Calu3 (cell line): ENCODE measurements at regions not wholly inside any gene's neighbourhood (a gene's known extent, or its start where the extent isn't known, plus 50 kb on each side); places are given as distances from the start of the nearest gene placed in this dataset.

ENCODE experiments used
- BruUV-seq: library from RNA; stranded (reverse); fragments of 400-500 nt; replicated peaks from 2 replicates; lab custom pipeline; 2021; lab: Mats Ljungman, UMichigan
- CTCF ChIA-PET: fragments of 300-600 bp; sonication (Branson Sonifier 250); formaldehyde crosslinking; loops from one replicate; lab custom pipeline; 2022; ENCODE audit warnings: antibody characterized with exemption; lab: Charles Lee
- DNase-seq: peaks from one replicate; pipeline ENCODE4 v3.0.0; 2022
- H3K27ac Mint-ChIP-seq: one replicate; pipeline ENCODE4 v1.8.0; 2022; ENCODE audit warnings: mixed read lengths; ENCODE audit not compliant: unreplicated experiment
- H3K27me3 Mint-ChIP-seq: one replicate; pipeline ENCODE4 v1.8.0; 2022; ENCODE audit warnings: mixed read lengths; ENCODE audit not compliant: unreplicated experiment
- H3K36me3 Mint-ChIP-seq: one replicate; pipeline ENCODE4 v1.8.0; 2022; ENCODE audit warnings: mild to moderate bottlenecking, moderate library complexity, mixed read lengths; ENCODE audit not compliant: insufficient read depth, unreplicated experiment
- H3K4me1 Mint-ChIP-seq: one replicate; pipeline ENCODE4 v1.8.0; 2022; ENCODE audit warnings: mild to moderate bottlenecking, low read depth, mixed read lengths; ENCODE audit not compliant: unreplicated experiment
- H3K4me3 Mint-ChIP-seq: one replicate; pipeline ENCODE4 v1.8.0; 2022; ENCODE audit warnings: mild to moderate bottlenecking, low read depth, moderate library complexity, mixed read lengths; ENCODE audit not compliant: unreplicated experiment
- H3K9me3 Mint-ChIP-seq: one replicate; pipeline ENCODE4 v1.8.0; 2022; ENCODE audit warnings: low read depth, mixed read lengths; ENCODE audit not compliant: unreplicated experiment
- intact Hi-C: fragments of 100-400 bp; cut with micrococcal nuclease; formaldehyde crosslinking; loops from one replicate; pipeline ENCODE4 v1.10.0; 2022; ENCODE audit not compliant: unreplicated experiment
- TF ChIP-seq, protein P1 (sequence below): fragments of 200-600 bp; IDR thresholded peaks from one replicate; pipeline ENCODE4 v1.8.0; 2022; ENCODE audit warnings: antibody characterized with exemption; ENCODE audit not compliant: unreplicated experiment

DNA sequence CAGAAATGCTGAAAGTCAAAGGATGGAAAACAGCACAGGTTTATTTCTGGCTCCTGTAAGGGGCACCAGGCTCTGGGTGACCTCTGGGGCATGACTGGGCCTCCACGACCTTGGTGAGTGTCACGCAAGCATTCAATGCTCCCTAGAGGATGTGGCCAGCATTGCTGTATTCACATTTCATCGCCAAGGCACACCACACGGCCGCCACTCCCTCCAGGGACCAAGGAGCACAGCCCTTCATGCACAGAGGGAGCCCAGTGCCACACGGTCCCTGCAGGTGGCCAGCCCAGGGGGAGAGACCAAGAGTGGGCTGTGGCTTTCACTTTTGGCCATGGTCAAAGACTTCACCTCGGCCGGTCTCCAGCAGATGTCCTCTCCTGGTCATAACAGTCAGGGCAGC lies 137.4 kb upstream of the TNRC6C start:
- no peaks in the 10 kb centered on the region for H3K4me1 Mint-ChIP-seq
- CTCF ChIA-PET = no interaction called here
- H3K27me3 Mint-ChIP-seq = peaks cover 79% of the 10 kb centered on the region
- H3K27ac Mint-ChIP-seq = no peak overlapping the region
- no peak for DNase-seq
- no peaks in the 10 kb centered on the region for H3K36me3 Mint-ChIP-seq
- no peaks in the 10 kb centered on the region for H3K9me3 Mint-ChIP-seq
- no peak overlapping the region for H3K4me3 Mint-ChIP-seq
- intact Hi-C loops = no loop called here
- BruUV-seq = no TSS peak
- TF ChIP-seq, protein P1, sequence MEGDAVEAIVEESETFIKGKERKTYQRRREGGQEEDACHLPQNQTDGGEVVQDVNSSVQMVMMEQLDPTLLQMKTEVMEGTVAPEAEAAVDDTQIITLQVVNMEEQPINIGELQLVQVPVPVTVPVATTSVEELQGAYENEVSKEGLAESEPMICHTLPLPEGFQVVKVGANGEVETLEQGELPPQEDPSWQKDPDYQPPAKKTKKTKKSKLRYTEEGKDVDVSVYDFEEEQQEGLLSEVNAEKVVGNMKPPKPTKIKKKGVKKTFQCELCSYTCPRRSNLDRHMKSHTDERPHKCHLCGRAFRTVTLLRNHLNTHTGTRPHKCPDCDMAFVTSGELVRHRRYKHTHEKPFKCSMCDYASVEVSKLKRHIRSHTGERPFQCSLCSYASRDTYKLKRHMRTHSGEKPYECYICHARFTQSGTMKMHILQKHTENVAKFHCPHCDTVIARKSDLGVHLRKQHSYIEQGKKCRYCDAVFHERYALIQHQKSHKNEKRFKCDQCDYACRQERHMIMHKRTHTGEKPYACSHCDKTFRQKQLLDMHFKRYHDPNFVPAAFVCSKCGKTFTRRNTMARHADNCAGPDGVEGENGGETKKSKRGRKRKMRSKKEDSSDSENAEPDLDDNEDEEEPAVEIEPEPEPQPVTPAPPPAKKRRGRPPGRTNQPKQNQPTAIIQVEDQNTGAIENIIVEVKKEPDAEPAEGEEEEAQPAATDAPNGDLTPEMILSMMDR = no peak

DNA sequence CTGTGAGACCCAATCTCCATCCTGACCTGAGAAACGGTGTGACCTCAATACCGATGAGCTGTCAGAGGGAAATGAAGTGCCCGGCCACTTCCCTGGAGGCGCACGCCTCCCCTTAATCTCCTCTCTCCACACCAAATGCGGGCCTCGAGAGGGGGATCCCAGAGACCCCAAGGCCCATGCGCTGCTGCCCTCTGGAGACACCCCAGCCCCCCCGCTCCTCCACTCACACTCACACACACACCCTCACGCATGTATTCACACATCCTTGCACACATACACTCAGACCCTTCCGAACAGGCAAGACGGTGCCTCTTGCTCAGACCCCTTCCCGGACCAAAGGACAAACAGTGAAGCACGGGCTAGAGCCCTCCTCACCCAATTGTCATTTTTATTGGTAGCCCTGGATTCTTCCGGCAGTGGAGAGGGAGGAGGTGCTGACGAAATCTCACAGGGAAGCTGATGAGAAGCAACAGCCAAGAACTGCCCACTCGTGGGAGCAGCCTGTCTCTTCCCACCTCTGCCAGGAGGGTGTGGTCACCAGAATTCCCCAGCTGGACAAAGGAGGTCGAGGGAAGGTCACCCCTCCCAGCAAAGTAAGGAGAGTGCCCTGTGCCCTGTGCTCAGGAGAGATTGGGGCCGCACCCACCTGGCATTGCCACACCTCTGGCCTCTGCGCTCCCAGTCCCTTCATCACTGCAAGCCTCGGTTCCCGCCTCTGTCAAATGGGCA lies 136.0 kb upstream of the TNRC6C start:
- peaks cover 89% of the 10 kb centered on the region for H3K27me3 Mint-ChIP-seq

DNA sequence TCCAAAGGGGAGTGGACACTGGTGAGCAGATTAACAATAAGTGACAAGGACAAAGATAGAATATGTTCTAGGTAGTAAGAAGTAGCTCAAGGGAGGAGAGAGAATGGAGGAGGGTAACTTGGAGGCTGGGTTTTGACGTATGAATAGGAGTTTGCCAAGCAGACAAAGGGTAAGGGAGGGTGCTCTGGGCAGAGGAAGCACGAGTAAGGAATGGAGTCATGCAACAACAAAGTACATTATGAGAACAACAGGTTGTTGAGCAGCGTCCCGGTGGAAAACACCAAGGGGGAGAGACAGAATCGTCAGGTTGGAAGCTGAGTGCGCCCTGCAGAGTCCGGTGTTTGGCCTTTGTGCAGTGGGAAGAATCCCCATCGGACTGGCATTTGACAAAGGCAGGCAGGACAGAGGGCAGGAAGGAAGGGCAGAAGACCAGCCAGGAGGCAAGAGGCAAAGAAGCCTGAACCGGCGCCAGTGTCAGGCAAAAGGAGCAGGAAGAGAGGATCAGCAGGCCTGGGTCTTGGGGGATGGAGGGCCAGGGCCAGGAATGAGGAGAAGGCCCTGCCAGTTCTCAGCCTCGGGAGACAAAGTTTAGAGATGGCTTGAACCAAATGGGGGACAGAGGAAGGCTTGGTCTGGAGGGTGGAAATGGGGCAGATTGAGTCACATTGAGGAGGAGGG lies 134.3 kb upstream of the TNRC6C start:
- BruUV-seq = no TSS peak
- no peak overlapping the region for H3K4me3 Mint-ChIP-seq
- CTCF ChIA-PET = no interaction called here
- intact Hi-C loops = no loop called here
- TF ChIP-seq, protein P1 = no peak
- H3K27ac Mint-ChIP-seq = no peak overlapping the region
- no peaks in the 10 kb centered on the region for H3K4me1 Mint-ChIP-seq
- no peaks in the 10 kb centered on the region for H3K9me3 Mint-ChIP-seq
- no peak for DNase-seq
- no peaks in the 10 kb centered on the region for H3K36me3 Mint-ChIP-seq
- H3K27me3 Mint-ChIP-seq = peaks cover 82% of the 10 kb centered on the region

More for the DNA sequence above, 136.0 kb upstream of the TNRC6C start:
- BruUV-seq = no TSS peak
- Mint-ChIP-seq H3K9me3 (no peaks in the 10 kb centered on the region), H3K4me1 (no peaks in the 10 kb centered on the region), H3K4me3 (no peak overlapping the region), H3K36me3 (no peaks in the 10 kb centered on the region), H3K27ac (no peak overlapping the region)
- CTCF ChIA-PET = no interaction called here
- intact Hi-C loops = no loop called here
- TF ChIP-seq, protein P1 = no peak
- DNase-seq = no peak

DNA sequence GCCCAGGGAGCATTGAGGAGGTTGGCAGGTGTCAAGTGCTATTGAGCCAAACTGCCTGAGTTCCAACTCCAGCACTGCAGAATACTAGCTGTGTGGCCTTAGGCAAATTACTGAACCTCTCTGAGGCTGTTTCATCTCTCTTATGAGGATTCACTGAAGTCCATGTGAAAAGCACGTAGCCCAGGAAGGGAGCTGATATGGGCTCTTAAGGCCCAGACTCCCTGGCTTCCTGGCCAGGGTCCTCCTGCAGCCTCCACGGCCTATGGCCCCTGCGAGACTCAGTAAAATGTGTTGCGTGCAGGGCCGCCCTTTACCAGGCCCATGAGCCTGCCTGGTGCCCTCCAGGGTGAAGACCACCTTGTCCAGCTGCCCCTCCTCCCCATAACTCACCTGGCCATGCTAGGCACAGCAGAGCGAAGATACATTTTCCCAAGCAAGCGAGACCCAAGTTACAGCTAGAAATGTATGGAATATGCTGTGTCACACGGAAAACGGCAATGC lies 133.7 kb upstream of the TNRC6C start:
- no peaks in the 10 kb centered on the region for H3K36me3 Mint-ChIP-seq
- H3K27ac Mint-ChIP-seq = no peak overlapping the region
- CTCF ChIA-PET = no interaction called here
- peaks cover 77% of the 10 kb centered on the region for H3K27me3 Mint-ChIP-seq
- H3K4me3 Mint-ChIP-seq = no peak overlapping the region
- H3K9me3 Mint-ChIP-seq = no peaks in the 10 kb centered on the region
- no peak for DNase-seq
- no TSS peak for BruUV-seq
- no peaks in the 10 kb centered on the region for H3K4me1 Mint-ChIP-seq
- intact Hi-C loops = no loop called here
- TF ChIP-seq, protein P1 = no peak
